Activated T-helper 9 cell treated with anti-CD3 and anti-CD28 coated beads, Interleukin-2, amount 50 U/mL, for 16 hours (primary cell): ENCODE measurements at regions not wholly inside any gene's neighbourhood (a gene's known extent, or its start where the extent isn't known, plus 50 kb on each side); places are given as distances from the start of the nearest gene placed in this dataset.

ENCODE experiments used
- DNase-seq: peaks from one replicate; pipeline ENCODE4 v3.0.0-alpha.2; 2020; ENCODE audit warnings: low read depth

- no peak for DNase-seq
These were observed 722.0 kb downstream of the EPHA4 start for GRCh38 chr2:220850116-220850515.

- DNase-seq: no peak
These were observed 716.8 kb downstream of the EPHA4 start for GRCh38 chr2:220855296-220855695.

GRCh38 chr2:220856486-220856885, 715.6 kb downstream of the EPHA4 start:
- DNase-seq: no peak

- no peak for DNase-seq
These were observed 714.7 kb downstream of the EPHA4 start for GRCh38 chr2:220857368-220857767.

GRCh38 chr2:220858101-220858500, 714.0 kb downstream of the EPHA4 start:
- no peak for DNase-seq

GRCh38 chr2:220871909-220872308, 700.2 kb downstream of the EPHA4 start:
- DNase-seq: no peak

- DNase-seq: no peak
These were observed 695.9 kb downstream of the EPHA4 start for GRCh38 chr2:220876080-220876824.

- no peak for DNase-seq
These were observed 694.6 kb downstream of the EPHA4 start for GRCh38 chr2:220877491-220877890.

- no peak for DNase-seq
These were observed 694.2 kb downstream of the EPHA4 start for GRCh38 chr2:220877897-220878296.

- DNase-seq: no peak
These were observed 691.2 kb downstream of the EPHA4 start for GRCh38 chr2:220880623-220881596.

GRCh38 chr2:220882507-220882906, 689.6 kb downstream of the EPHA4 start:
- DNase-seq: no peak

- DNase-seq: no peak
These were observed 686.5 kb downstream of the EPHA4 start for GRCh38 chr2:220885593-220885992.

GRCh38 chr2:220887271-220887870, 684.7 kb downstream of the EPHA4 start:
- DNase-seq: no peak

GRCh38 chr2:220887876-220888275, 684.2 kb downstream of the EPHA4 start:
- no peak for DNase-seq

GRCh38 chr2:220890931-220891330, 681.2 kb downstream of the EPHA4 start:
- no peak for DNase-seq

- DNase-seq: no peak
These were observed 680.7 kb downstream of the EPHA4 start for GRCh38 chr2:220891405-220891804.

GRCh38 chr2:220892018-220892634, 680.0 kb downstream of the EPHA4 start:
- no peak for DNase-seq

GRCh38 chr2:220893411-220893810, 678.7 kb downstream of the EPHA4 start:
- no peak for DNase-seq

- no peak for DNase-seq
These were observed 678.0 kb downstream of the EPHA4 start for GRCh38 chr2:220894069-220894468.

- DNase-seq: no peak
These were observed 672.6 kb downstream of the EPHA4 start for GRCh38 chr2:220899492-220899891.

- no peak for DNase-seq
These were observed 668.1 kb downstream of the EPHA4 start for GRCh38 chr2:220904015-220904414.

- DNase-seq: no peak
These were observed 658.7 kb downstream of the EPHA4 start for GRCh38 chr2:220913384-220913783.
